Spinal cord (tissue), 9 donors: ENCODE measurements at regions not wholly inside any gene's neighbourhood (a gene's known extent, or its start where the extent isn't known, plus 50 kb on each side); places are given as distances from the start of the nearest gene placed in this dataset.
A peak's percentile ranks its signal among the peaks of the same experiment; 100 is the strongest.

ENCODE experiments used
- DNase-seq, 6 donors: peaks; one replicate each; pipeline versions ENCODE4 v3.0.0 to v3.0.0-alpha.2; 2013 to 2015; ENCODE audit warnings: low spot score in 6 of 6, low read depth in 4 of 6
- H3K27ac ChIP-seq: one replicate; pipeline ENCODE4 v1.5.1; 2013; ENCODE audit warnings: low read depth, low read length, control low read depth
- H3K27me3 ChIP-seq: one replicate; pipeline ENCODE4 v1.6.1; 2013; ENCODE audit warnings: low read length; ENCODE audit not compliant: control insufficient read depth, insufficient read depth
- H3K36me3 ChIP-seq: one replicate; pipeline ENCODE4 v1.6.1; 2013; ENCODE audit warnings: low read length; ENCODE audit not compliant: control insufficient read depth, insufficient read depth
- H3K4me1 ChIP-seq: one replicate; pipeline ENCODE4 v1.6.1; 2013; ENCODE audit warnings: low read length; ENCODE audit not compliant: control insufficient read depth, insufficient read depth
- H3K4me3 ChIP-seq: one replicate; pipeline ENCODE4 v1.5.1; 2013; ENCODE audit warnings: low read depth, low read length, control low read depth
- H3K9me3 ChIP-seq: one replicate; pipeline ENCODE4 v1.6.1; 2013; ENCODE audit warnings: low read length; ENCODE audit not compliant: control insufficient read depth, insufficient read depth
- WGBS: methylation state at CpG from one replicate; pipeline ENCODE4 v1.1.5; 2013; ENCODE audit warnings: missing lambda C conversion rate; ENCODE audit not compliant: insufficient coverage; 5-methylcytosine and 5-hydroxymethylcytosine counted together
- donor health status: healthy.

- H3K9me3 ChIP-seq, result peaks cover 4% of the 10 kb centered on the region
- DNase-seq, result no peak
- no CpG with 5 or more reads among the region's 2 CpGs for WGBS
- H3K27me3 ChIP-seq, result no peaks in the 10 kb centered on the region
- H3K36me3 ChIP-seq, result no peaks in the 10 kb centered on the region
- H3K27ac ChIP-seq, result no peak overlapping the region
- no peaks in the 10 kb centered on the region for H3K4me1 ChIP-seq
- H3K4me3 ChIP-seq, result no peak overlapping the region
These were observed 98.4 kb upstream of the GLS start for GRCh38 chr2:190782264-190782663.

- Histone ChIP-seq H3K4me1 (no peaks in the 10 kb centered on the region), H3K4me3 (no peak overlapping the region), H3K27ac (no peak overlapping the region), H3K27me3 (no peaks in the 10 kb centered on the region), H3K36me3 (no peaks in the 10 kb centered on the region), H3K9me3 (peaks cover 4% of the 10 kb centered on the region)
- no peak for DNase-seq
- no CpG with 5 or more reads among the region's 1 CpG for WGBS
These were observed 96.9 kb upstream of the GLS start for GRCh38 chr2:190783513-190784263.

DNA sequence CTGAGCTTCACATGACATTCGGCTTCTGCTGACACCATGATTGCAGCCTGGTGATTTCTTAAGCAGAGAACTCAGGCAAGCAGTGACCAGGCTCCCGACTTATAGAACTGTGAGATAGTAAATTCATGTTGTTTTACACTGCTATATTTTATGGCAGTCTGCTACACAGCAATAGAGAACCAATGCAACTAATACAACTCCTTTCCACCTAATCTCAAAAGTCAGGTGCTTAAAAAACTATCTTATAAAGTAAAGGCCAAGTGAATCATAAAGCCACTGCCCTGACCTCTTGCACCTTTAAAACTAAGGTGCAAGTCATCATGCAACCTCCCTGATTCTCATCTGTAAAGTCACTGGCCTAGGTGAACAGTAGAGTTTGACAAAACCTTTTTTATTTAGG, 95.3 kb upstream of the GLS start:
- H3K36me3 ChIP-seq, result no peaks in the 10 kb centered on the region
- no peak overlapping the region for H3K27ac ChIP-seq
- H3K4me1 ChIP-seq, result no peaks in the 10 kb centered on the region
- 100% methylated on average over 1 of the region's 2 CpGs for WGBS
- no peak overlapping the region for H3K4me3 ChIP-seq
- no peak for DNase-seq
- H3K9me3 ChIP-seq, result peaks cover 4% of the 10 kb centered on the region
- H3K27me3 ChIP-seq, result no peaks in the 10 kb centered on the region

- no peak overlapping the region for H3K4me3 ChIP-seq
- H3K27ac ChIP-seq, result no peak overlapping the region
- no peaks in the 10 kb centered on the region for H3K36me3 ChIP-seq
- peaks cover 4% of the 10 kb centered on the region for H3K9me3 ChIP-seq
- 0% methylated on average over 2 of the region's 4 CpGs for WGBS
- H3K27me3 ChIP-seq, result no peaks in the 10 kb centered on the region
- no peaks in the 10 kb centered on the region for H3K4me1 ChIP-seq
- DNase-seq, result peak in 2 of 6 donors; percentile 29 to 41
These were observed 94.0 kb upstream of the GLS start for GRCh38 chr2:190786404-190787166.

DNA sequence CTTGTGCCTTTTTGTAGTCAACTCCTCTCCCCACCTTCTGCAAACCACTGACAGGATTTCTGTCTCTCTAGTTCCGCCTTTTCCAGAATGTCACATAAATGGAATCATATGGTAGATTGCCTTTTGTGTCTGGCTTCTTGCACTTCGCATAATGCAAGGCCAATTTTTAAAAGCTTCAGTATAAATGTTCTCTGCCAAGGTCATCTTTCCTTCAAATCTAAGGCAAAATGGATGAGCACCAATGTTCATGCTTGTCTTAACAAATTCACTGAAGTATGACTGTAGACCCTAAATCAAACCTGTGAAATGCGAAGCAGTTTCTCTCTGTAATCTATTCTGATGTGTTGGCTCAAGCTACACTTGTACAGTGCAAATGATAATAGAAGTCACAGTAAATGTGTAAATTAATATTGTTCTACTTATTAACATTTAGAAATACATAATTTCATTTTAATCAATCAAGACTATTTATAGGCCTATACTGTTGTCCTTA, 92.8 kb upstream of the GLS start:
- Histone ChIP-seq H3K36me3 (no peaks in the 10 kb centered on the region), H3K9me3 (peaks cover 4% of the 10 kb centered on the region), H3K27ac (no peak overlapping the region), H3K4me1 (no peaks in the 10 kb centered on the region), H3K4me3 (no peak overlapping the region), H3K27me3 (no peaks in the 10 kb centered on the region)
- peak in 1 of 6 donors; percentile 55 for DNase-seq
- 0% methylated on average over 1 of the region's 3 CpGs for WGBS

GRCh38 chr2:190789074-190790004, 91.3 kb upstream of the GLS start:
- WGBS, result 33% methylated on average over 1 of the region's 2 CpGs

DNA sequence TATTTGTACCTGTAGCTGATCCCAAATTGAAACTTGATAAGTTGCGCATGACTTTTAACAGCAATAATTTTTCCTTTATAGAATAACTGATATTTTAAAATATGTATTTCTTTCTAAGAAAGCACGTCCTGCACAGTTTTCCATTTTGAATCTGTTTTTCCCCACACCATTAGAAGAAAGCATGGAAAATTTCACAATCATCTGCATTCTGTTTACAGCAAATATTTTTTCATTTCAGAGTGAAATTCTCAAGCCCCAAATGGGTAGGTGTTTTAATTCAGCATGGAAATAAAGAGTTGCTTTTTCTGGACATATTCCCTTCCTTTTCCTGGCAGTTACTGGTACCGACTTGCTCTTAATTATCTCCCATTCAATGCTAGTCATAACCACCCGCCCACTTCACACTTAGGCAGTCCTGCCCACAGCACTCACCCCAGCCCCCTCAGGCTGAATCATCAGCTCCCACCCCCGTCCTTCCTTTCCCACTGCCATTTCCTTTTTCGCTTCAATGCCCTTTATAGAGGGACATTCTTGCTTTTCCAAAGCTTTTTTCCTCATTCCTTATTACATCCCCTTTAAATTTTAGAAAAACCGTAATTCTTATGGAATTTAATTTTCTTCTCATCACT, 89.2 kb upstream of the GLS start:
- no peaks in the 10 kb centered on the region for H3K4me1 ChIP-seq
- 41% methylated on average over 4 of the region's 7 CpGs for WGBS
- no peaks in the 10 kb centered on the region for H3K36me3 ChIP-seq
- no peaks in the 10 kb centered on the region for H3K27me3 ChIP-seq
- no peaks in the 10 kb centered on the region for H3K9me3 ChIP-seq
- peak in 1 of 6 donors; percentile 7 for DNase-seq
- H3K4me3 ChIP-seq, result no peak overlapping the region
- H3K27ac ChIP-seq, result no peak overlapping the region

More at GRCh38 chr2:190789074-190790004, 91.3 kb upstream of the GLS start:
- no peak for DNase-seq
- Histone ChIP-seq H3K4me3 (no peak overlapping the region), H3K9me3 (no peaks in the 10 kb centered on the region), H3K27ac (no peak overlapping the region), H3K4me1 (no peaks in the 10 kb centered on the region), H3K27me3 (no peaks in the 10 kb centered on the region), H3K36me3 (no peaks in the 10 kb centered on the region)

- Histone ChIP-seq H3K9me3 (no peaks in the 10 kb centered on the region), H3K36me3 (no peaks in the 10 kb centered on the region), H3K27ac (no peak overlapping the region), H3K4me1 (no peaks in the 10 kb centered on the region), H3K27me3 (no peaks in the 10 kb centered on the region), H3K4me3 (no peak overlapping the region)
- DNase-seq, result no peak
- no CpG with 5 or more reads among the region's 1 CpG for whole genome bisulfite sequencing
These were observed 88.5 kb upstream of the GLS start for GRCh38 chr2:190791976-190792575.
